ENCODE measurements at regions not wholly inside any gene's neighbourhood (a gene's known extent, or its start where the extent isn't known, plus 50 kb on each side); places are given as distances from the start of the nearest gene placed in this dataset.

- no peak overlapping the region for H3K27ac ChIP-seq
- H3K27me3 ChIP-seq: no peaks in the 10 kb centered on the region
- no peaks in the 10 kb centered on the region for H3K9me3 ChIP-seq
- H3K4me3 ChIP-seq: no peak overlapping the region
- intact Hi-C loops (cut with DNase I; ENCODE audit: low total_unique reads): no loop called here
- no peaks in the 10 kb centered on the region for H3K4me1 ChIP-seq
- 91 to 93% (median 92%) methylated on average over 4 of the region's 4 CpGs for WGBS, 5 donors
- DNase-seq: no peak
- TF ChIP-seq POLR2A (IDR thresholded peaks at IDR 0.05) (no peak), CTCF (IDR thresholded peaks at IDR 0.05) (no peak), EP300 (IDR thresholded peaks at IDR 0.05) (no peak), POLR2AphosphoS5 (IDR thresholded peaks at IDR 0.05) (no peak)
- H3K36me3 ChIP-seq: no peaks in the 10 kb centered on the region
Measured at GRCh38 chr5:5065472-5065871, 74.7 kb upstream of the ADAMTS16 start.

GRCh38 chr5:5066276-5067186 lies 73.6 kb upstream of the ADAMTS16 start:
- WGBS, 5 donors: 56 to 77% (median 70%) methylated on average over 6 of the region's 6 CpGs
- H3K4me3 ChIP-seq: no peak overlapping the region
- TF ChIP-seq POLR2AphosphoS5 (IDR thresholded peaks at IDR 0.05): no peak
- TF ChIP-seq POLR2A (IDR thresholded peaks at IDR 0.05): no peak
- intact Hi-C loops (cut with DNase I; ENCODE audit: low total_unique reads): no loop called here
- H3K27ac ChIP-seq: no peak overlapping the region
- no peaks in the 10 kb centered on the region for H3K27me3 ChIP-seq
- DNase-seq: peak in 1 of 2 donors; percentile 34
- H3K9me3 ChIP-seq: no peaks in the 10 kb centered on the region
- no peaks in the 10 kb centered on the region for H3K4me1 ChIP-seq
- H3K36me3 ChIP-seq: no peaks in the 10 kb centered on the region

GRCh38 chr5:5069851-5070250 lies 70.3 kb upstream of the ADAMTS16 start:
- Histone ChIP-seq H3K36me3 (no peaks in the 10 kb centered on the region), H3K27ac (no peak overlapping the region), H3K27me3 (no peaks in the 10 kb centered on the region), H3K4me3 (no peak overlapping the region), H3K4me1 (no peaks in the 10 kb centered on the region), H3K9me3 (no peaks in the 10 kb centered on the region)
- 62 to 75% (median 67%) methylated on average over 5 of the region's 5 CpGs for WGBS, 5 donors
- no peak for TF ChIP-seq EP300 (IDR thresholded peaks at IDR 0.05)
- TF ChIP-seq CTCF (IDR thresholded peaks at IDR 0.05): no peak
- TF ChIP-seq POLR2A (IDR thresholded peaks at IDR 0.05): no peak
- TF ChIP-seq POLR2AphosphoS5 (IDR thresholded peaks at IDR 0.05): no peak
- no peak for DNase-seq
- intact Hi-C loops (cut with DNase I; ENCODE audit: low total_unique reads): no loop called here

GRCh38 chr5:5071554-5071953 lies 68.6 kb upstream of the ADAMTS16 start:
- no peak overlapping the region for H3K4me3 ChIP-seq
- H3K36me3 ChIP-seq: no peaks in the 10 kb centered on the region
- intact Hi-C loops (cut with DNase I; ENCODE audit: low total_unique reads): no loop called here
- no peak overlapping the region for H3K27ac ChIP-seq
- 69 to 85% (median 75%) methylated on average over 5 of the region's 5 CpGs for WGBS, 5 donors
- H3K9me3 ChIP-seq: no peaks in the 10 kb centered on the region
- no peaks in the 10 kb centered on the region for H3K4me1 ChIP-seq
- no peak for DNase-seq
- no peaks in the 10 kb centered on the region for H3K27me3 ChIP-seq
- TF ChIP-seq POLR2AphosphoS5 (IDR thresholded peaks at IDR 0.05) (no peak), CTCF (IDR thresholded peaks at IDR 0.05) (no peak), POLR2A (IDR thresholded peaks at IDR 0.05) (no peak), EP300 (IDR thresholded peaks at IDR 0.05) (no peak)

GRCh38 chr5:5077236-5077635 lies 62.9 kb upstream of the ADAMTS16 start:
- H3K36me3 ChIP-seq: no peaks in the 10 kb centered on the region
- intact Hi-C loops (cut with DNase I; ENCODE audit: low total_unique reads): no loop called here
- no peak overlapping the region for H3K27ac ChIP-seq
- no peak overlapping the region for H3K4me3 ChIP-seq
- no peaks in the 10 kb centered on the region for H3K9me3 ChIP-seq
- WGBS, 5 donors: 59 to 78% (median 74%) methylated on average over 1 of the region's 1 CpG
- TF ChIP-seq CTCF (IDR thresholded peaks at IDR 0.05) (no peak), POLR2A (IDR thresholded peaks at IDR 0.05) (no peak), EP300 (IDR thresholded peaks at IDR 0.05) (no peak), POLR2AphosphoS5 (IDR thresholded peaks at IDR 0.05) (no peak)
- peaks cover 0 to 10% (median 0%) of the 10 kb centered on the region in 4 donors for H3K4me1 ChIP-seq
- no peak for DNase-seq
- no peaks in the 10 kb centered on the region for H3K27me3 ChIP-seq
